Neuronal stem cell (in vitro differentiated cells): ENCODE measurements at regions not wholly inside any gene's neighbourhood (a gene's known extent, or its start where the extent isn't known, plus 50 kb on each side); places are given as distances from the start of the nearest gene placed in this dataset.

Experiments
- DNase-seq: peaks from one replicate; pipeline ENCODE4 v3.0.0-alpha.2; 2013; ENCODE audit warnings: low spot score
- H2AFZ ChIP-seq: one replicate; pipeline ENCODE4 v1.6.1; 2013; ENCODE audit warnings: mild to moderate bottlenecking, low read length, inconsistent platforms
- H2AK5ac ChIP-seq: 2 replicates; pipeline ENCODE4 v1.6.1; 2013; ENCODE audit warnings: low read depth, mild to moderate bottlenecking, inconsistent platforms, low read length, moderate library complexity, mixed read lengths
- H2BK120ac ChIP-seq: 2 replicates; pipeline ENCODE4 v1.6.1; 2013; ENCODE audit warnings: low read depth, mild to moderate bottlenecking, inconsistent platforms, low read length, moderate library complexity, mixed read lengths
- H2BK12ac ChIP-seq: one replicate; pipeline ENCODE4 v1.6.1; 2013; ENCODE audit warnings: low read length, inconsistent platforms
- H2BK15ac ChIP-seq: 2 replicates; pipeline ENCODE4 v1.6.1; 2013; ENCODE audit warnings: mild to moderate bottlenecking, low read length, inconsistent platforms, mixed read lengths
- H2BK5ac ChIP-seq: one replicate; pipeline ENCODE4 v1.6.1; 2013; ENCODE audit warnings: inconsistent platforms, mild to moderate bottlenecking, low read length, moderate library complexity
- H3K14ac ChIP-seq: one replicate; pipeline ENCODE4 v1.6.1; 2013; ENCODE audit warnings: low read length, inconsistent platforms
- H3K18ac ChIP-seq: 2 replicates; pipeline ENCODE4 v1.6.1; 2013; ENCODE audit warnings: low read length, inconsistent platforms
- H3K23ac ChIP-seq: 2 replicates; pipeline ENCODE4 v1.6.1; 2013; ENCODE audit warnings: low read depth, mild to moderate bottlenecking, mixed read lengths, low read length, inconsistent platforms; ENCODE audit not compliant: poor library complexity
- H3K27ac ChIP-seq: replicated peaks from 3 replicates; pipeline ENCODE4 v1.5.1; 2013; ENCODE audit warnings: low read length, inconsistent platforms
- H3K27me3 ChIP-seq, 3 experiments: 2 replicates each; pipeline ENCODE4 v1.6.1; 2013; ENCODE audit warnings: low read length in 3 of 3, mild to moderate bottlenecking in 2 of 3, inconsistent platforms in 1 of 3, low read depth in 1 of 3, mixed read lengths in 1 of 3, moderate library complexity in 1 of 3; ENCODE audit not compliant: control insufficient read depth in 3 of 3, insufficient read depth in 3 of 3
- H3K36me3 ChIP-seq, 2 donors: replicated peaks in 1 of 2; 2 replicates each; pipeline ENCODE4 v1.6.1; 2013; ENCODE audit warnings: low read length in 2 of 2; ENCODE audit not compliant: control insufficient read depth in 2 of 2, insufficient read depth in 2 of 2
- H3K4ac ChIP-seq: 2 replicates; pipeline ENCODE4 v1.6.1; 2013; ENCODE audit warnings: inconsistent platforms, mild to moderate bottlenecking, low read length, moderate library complexity
- H3K4me1 ChIP-seq, 2 donors: 1 replicate in 1 of 2; 2 replicates in 1 of 2; pipeline ENCODE4 v1.6.1; 2013; ENCODE audit warnings: low read length in 2 of 2, low read depth in 1 of 2; ENCODE audit not compliant: control insufficient read depth in 2 of 2, insufficient read depth in 1 of 2
- H3K4me2 ChIP-seq: one replicate; pipeline ENCODE4 v1.6.1; 2013; ENCODE audit warnings: mild to moderate bottlenecking, low read length, inconsistent platforms; ENCODE audit not compliant: insufficient read depth, poor library complexity, severe bottlenecking
- H3K4me3 ChIP-seq, 2 donors: 2 replicates each; pipeline ENCODE4 v1.5.1; 2013; ENCODE audit warnings: low read length in 2 of 2, mild to moderate bottlenecking in 2 of 2, inconsistent platforms in 1 of 2, moderate library complexity in 1 of 2
- H3K79me1 ChIP-seq: one replicate; pipeline ENCODE4 v1.6.1; 2013; ENCODE audit warnings: low read depth, mild to moderate bottlenecking, inconsistent platforms, low read length, moderate library complexity
- H3K9ac ChIP-seq: one replicate; pipeline ENCODE4 v1.6.1; 2013; ENCODE audit warnings: mild to moderate bottlenecking, low read depth, low read length, inconsistent platforms; ENCODE audit not compliant: poor library complexity
- H3K9me3 ChIP-seq, 2 donors: replicated peaks in 1 of 2; 2 replicates each; pipeline versions ENCODE3 to v1.6.1; 2013; ENCODE audit warnings: low read length in 2 of 2, mild to moderate bottlenecking in 2 of 2, inconsistent platforms in 1 of 2, low read depth in 1 of 2, mixed read lengths in 1 of 2, moderate library complexity in 1 of 2; ENCODE audit not compliant: control insufficient read depth in 2 of 2, insufficient read depth in 1 of 2
- H4K8ac ChIP-seq: one replicate; pipeline ENCODE4 v1.6.1; 2013; ENCODE audit warnings: low read depth, mild to moderate bottlenecking, inconsistent platforms, low read length, moderate library complexity
- H4K91ac ChIP-seq: one replicate; pipeline ENCODE4 v1.6.1; 2013; ENCODE audit warnings: low read length, low read depth, mild to moderate bottlenecking, inconsistent platforms; ENCODE audit not compliant: poor library complexity
- WGBS, 2 donors: extraction: QIAGEN DNeasy Blood & Tissue Kit; methylation state at CpG; one replicate each; pipeline ENCODE4 v1.1.7; 2013; ENCODE audit warnings: missing lambda C conversion rate in 2 of 2, mixed read lengths in 1 of 2; ENCODE audit not compliant: insufficient read length in 2 of 2, insufficient replicate concordance in 1 of 2; ENCODE audit errors: extremely low coverage in 2 of 2; 5-methylcytosine and 5-hydroxymethylcytosine counted together

- H3K4me3 ChIP-seq = no peak overlapping the region
- no peak overlapping the region for H2AK5ac ChIP-seq
- no peaks in the 10 kb centered on the region for H3K36me3 ChIP-seq
- no peak overlapping the region for H3K9ac ChIP-seq
- H3K14ac ChIP-seq = no peak overlapping the region
- no peaks in the 10 kb centered on the region for H3K79me1 ChIP-seq
- H3K4me2 ChIP-seq = no peak overlapping the region
- no CpG with 5 or more reads among the region's 3 CpGs for WGBS, 2 donors
- H2BK5ac ChIP-seq = no peak overlapping the region
- H2AFZ ChIP-seq = no peak overlapping the region
- no peak overlapping the region for H2BK15ac ChIP-seq
- H2BK120ac ChIP-seq = no peak overlapping the region
- H3K23ac ChIP-seq = no peak overlapping the region
- no peak overlapping the region for H2BK12ac ChIP-seq
- no peak overlapping the region for H4K91ac ChIP-seq
- DNase-seq = no peak
- H3K4ac ChIP-seq = no peak overlapping the region
- H3K27me3 ChIP-seq = peaks cover 0 to 82% (median 0%) of the 10 kb centered on the region in 3 experiments
- H3K9me3 ChIP-seq = peaks cover 0 to 8% of the 10 kb centered on the region in 2 donors
- H4K8ac ChIP-seq = no peak overlapping the region
- peaks cover 2 to 10% of the 10 kb centered on the region in 2 donors for H3K4me1 ChIP-seq
- H3K27ac ChIP-seq = no peak overlapping the region
- no peak overlapping the region for H3K18ac ChIP-seq
Observed at GRCh38 chr13:31437975-31438374, 238.2 kb downstream of the B3GLCT start.

GRCh38 chr13:31440132-31440531, 240.4 kb downstream of the B3GLCT start:
- Histone ChIP-seq H3K4me3 (no peak overlapping the region), H2BK120ac (no peak overlapping the region), H3K4ac (no peak overlapping the region), H2BK12ac (no peak overlapping the region), H2AK5ac (no peak overlapping the region), H2BK5ac (no peak overlapping the region), H4K91ac (no peak overlapping the region), H3K27me3 (peaks cover 0 to 79% (median 0%) of the 10 kb centered on the region in 3 experiments), H3K79me1 (no peaks in the 10 kb centered on the region), H2AFZ (no peak overlapping the region), H2BK15ac (no peak overlapping the region), H3K14ac (no peak overlapping the region), H4K8ac (no peak overlapping the region), H3K4me2 (no peak overlapping the region), H3K23ac (no peak overlapping the region), H3K9me3 (no peaks in the 10 kb centered on the region), H3K9ac (no peak overlapping the region), H3K4me1 (peaks cover 2 to 10% of the 10 kb centered on the region in 2 donors), H3K36me3 (no peaks in the 10 kb centered on the region), H3K18ac (no peak overlapping the region), H3K27ac (no peak overlapping the region)
- WGBS, 2 donors = no CpG with 5 or more reads among the region's 2 CpGs
- no peak for DNase-seq

GRCh38 chr13:31441800-31442510, 242.2 kb downstream of the B3GLCT start:
- Histone ChIP-seq H3K27ac (no peak overlapping the region), H3K4me3 (peak overlapping the region in 1 of 2 donors; percentile 22), H3K18ac (peak overlapping the region; percentile 66), H2BK120ac (no peak overlapping the region), H4K91ac (no peak overlapping the region), H3K79me1 (no peaks in the 10 kb centered on the region), H3K23ac (no peak overlapping the region), H3K14ac (no peak overlapping the region), H2AFZ (no peak overlapping the region), H3K9me3 (no peaks in the 10 kb centered on the region), H2BK5ac (no peak overlapping the region), H3K4ac (no peak overlapping the region), H3K36me3 (no peaks in the 10 kb centered on the region), H2BK12ac (no peak overlapping the region), H2AK5ac (peak overlapping the region; percentile 57), H3K4me1 (peaks cover 0 to 5% of the 10 kb centered on the region in 2 donors), H2BK15ac (no peak overlapping the region), H3K9ac (peak overlapping the region; percentile 34), H3K27me3 (peaks cover 0 to 72% (median 0%) of the 10 kb centered on the region in 3 experiments), H3K4me2 (no peak overlapping the region), H4K8ac (no peak overlapping the region)
- no CpG with 5 or more reads among the region's 9 CpGs for WGBS, 2 donors
- DNase-seq = no peak

GRCh38 chr13:31442571-31442970, 242.8 kb downstream of the B3GLCT start:
- Histone ChIP-seq H3K36me3 (no peaks in the 10 kb centered on the region), H3K9ac (no peak overlapping the region), H2AFZ (no peak overlapping the region), H2BK5ac (no peak overlapping the region), H4K91ac (no peak overlapping the region), H3K4me3 (no peak overlapping the region), H3K18ac (no peak overlapping the region), H3K4me1 (peaks cover 0 to 4% of the 10 kb centered on the region in 2 donors), H2BK12ac (no peak overlapping the region), H3K27ac (no peak overlapping the region), H3K9me3 (no peaks in the 10 kb centered on the region), H3K14ac (no peak overlapping the region), H3K27me3 (peaks cover 0 to 68% (median 0%) of the 10 kb centered on the region in 3 experiments), H3K4ac (no peak overlapping the region), H3K23ac (no peak overlapping the region), H3K79me1 (no peaks in the 10 kb centered on the region), H2AK5ac (no peak overlapping the region), H4K8ac (no peak overlapping the region), H3K4me2 (no peak overlapping the region), H2BK120ac (no peak overlapping the region), H2BK15ac (no peak overlapping the region)
- no CpG with 5 or more reads among the region's 4 CpGs for WGBS, 2 donors
- DNase-seq = no peak
